RWPE1 (cell line): ENCODE measurements at regions not wholly inside any gene's neighbourhood (a gene's known extent, or its start where the extent isn't known, plus 50 kb on each side); places are given as distances from the start of the nearest gene placed in this dataset.
"Not testable (repeated sequence)": the region's sequence is repeated elsewhere in the genome, so short reads cannot be mapped to it uniquely, and the experiment has no call there.

Experiments
- CTCF ChIA-PET: fragments of 350-600 bp; sonication (Branson Sonifier 250); formaldehyde crosslinking; extraction: SDS; loops from one replicate; lab custom pipeline; 2021; lab: Yijun Ruan, JAX
- POLR2A ChIA-PET: fragments of 400-600 bp; formaldehyde crosslinking; extraction: SDS; loops from one replicate; lab custom pipeline; 2020; ENCODE audit warnings: antibody characterized with exemption; ENCODE audit not compliant: low non-redundant PET; lab: Yijun Ruan, JAX
- DNase-seq: peaks from one replicate; pipeline ENCODE4 v3.0.0; 2012; ENCODE audit warnings: low spot score
- H3K27ac ChIP-seq: fragments of 450-650 bp; 2 replicates; pipeline ENCODE4 v1.5.1; 2017
- CTCF ChIP-seq: fragments of 450-650 bp; conservative IDR thresholded peaks from 2 replicates; pipeline ENCODE4 v1.5.1; 2017; ENCODE audit warnings: low read depth, mild to moderate bottlenecking

- TF ChIP-seq CTCF = no peak
- no peak overlapping the region for H3K27ac ChIP-seq
- no peak for DNase-seq
- ChIA-PET CTCF (no interaction called here), POLR2A (no interaction called here)
Observed at GRCh38 chrX:42832764-42833549, 55.0 kb upstream of the PPP1R2C start.

- POLR2A ChIA-PET, H3K27ac ChIP-seq, DNase-seq, CTCF ChIA-PET: not testable (repeated sequence)
Observed at GRCh38 chrX:42833550-42833940, 55.6 kb upstream of the PPP1R2C start.

GRCh38 chrX:42837101-42837726 lies 59.3 kb upstream of the PPP1R2C start:
- no peak overlapping the region for H3K27ac ChIP-seq
- POLR2A ChIA-PET = no interaction called here
- no peak for DNase-seq
- CTCF ChIA-PET = no interaction called here
- no peak for TF ChIP-seq CTCF

GRCh38 chrX:42837747-42838146 lies 59.8 kb upstream of the PPP1R2C start:
- TF ChIP-seq CTCF = no peak
- no peak for DNase-seq
- CTCF ChIA-PET = no interaction called here
- no peak overlapping the region for H3K27ac ChIP-seq
- POLR2A ChIA-PET = no interaction called here

- no peak overlapping the region for H3K27ac ChIP-seq
- no peak for TF ChIP-seq CTCF
- ChIA-PET POLR2A (no interaction called here), CTCF (no interaction called here)
- no peak for DNase-seq
Observed at GRCh38 chrX:42839632-42840031, 61.7 kb upstream of the PPP1R2C start.

GRCh38 chrX:42846741-42847140 lies 68.8 kb upstream of the PPP1R2C start:
- no peak for DNase-seq
- CTCF ChIA-PET = interaction anchor here (0.7 kb wide), 1 partner anchor 441 kb away, joined by 4 read pairs; no protein-coding TSS in a partner anchor
- TF ChIP-seq CTCF = no peak
- POLR2A ChIA-PET = no interaction called here
- no peak overlapping the region for H3K27ac ChIP-seq

- POLR2A ChIA-PET = no interaction called here
- no peak for TF ChIP-seq CTCF
- no peak overlapping the region for H3K27ac ChIP-seq
- CTCF ChIA-PET = no interaction called here
- DNase-seq = no peak
Observed at GRCh38 chrX:42855259-42855658, 77.3 kb upstream of the PPP1R2C start.
